ENCODE measurements at regions not wholly inside any gene's neighbourhood (a gene's known extent, or its start where the extent isn't known, plus 50 kb on each side); places are given as distances from the start of the nearest gene placed in this dataset.

DNA sequence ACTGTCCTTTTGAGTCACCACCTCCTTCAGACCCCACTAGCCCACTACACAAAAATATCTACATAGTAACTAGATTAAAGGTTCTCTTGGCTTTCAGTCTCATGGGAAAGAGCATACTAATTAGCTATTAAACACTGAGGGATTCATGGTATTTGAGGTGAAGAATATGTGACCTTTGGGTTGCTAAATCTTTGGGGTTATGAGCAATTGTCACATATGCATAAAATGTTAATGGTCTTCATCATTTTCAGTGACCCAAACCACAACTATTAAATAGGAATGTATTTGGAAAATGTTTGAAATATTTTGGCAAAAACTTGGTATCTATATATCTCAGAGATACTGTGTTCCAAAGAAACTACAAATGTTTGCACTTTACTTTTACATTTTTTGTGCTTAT, 365.1 kb downstream of the MAGEB5 start:
- DNase-seq, result no peak

DNA sequence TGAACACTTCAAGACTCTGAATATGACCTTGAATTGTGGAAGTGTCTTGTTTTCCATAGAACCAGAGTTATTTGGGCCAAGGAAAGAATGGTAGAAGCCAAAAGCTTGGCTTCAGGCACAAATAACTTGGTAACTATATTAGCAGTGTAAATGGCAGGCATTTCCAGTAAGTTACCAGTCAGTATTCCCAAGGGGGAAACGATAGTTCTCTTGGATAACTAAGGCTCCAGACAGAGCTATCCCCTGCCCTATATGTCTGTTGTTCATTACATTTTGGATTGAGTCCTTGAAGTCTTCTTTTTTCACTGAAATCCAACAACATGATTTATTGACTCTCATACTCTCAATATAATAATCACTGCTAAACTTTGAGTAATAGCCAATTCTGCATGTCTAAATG, 364.1 kb downstream of the MAGEB5 start:
- no peak for DNase-seq

DNA sequence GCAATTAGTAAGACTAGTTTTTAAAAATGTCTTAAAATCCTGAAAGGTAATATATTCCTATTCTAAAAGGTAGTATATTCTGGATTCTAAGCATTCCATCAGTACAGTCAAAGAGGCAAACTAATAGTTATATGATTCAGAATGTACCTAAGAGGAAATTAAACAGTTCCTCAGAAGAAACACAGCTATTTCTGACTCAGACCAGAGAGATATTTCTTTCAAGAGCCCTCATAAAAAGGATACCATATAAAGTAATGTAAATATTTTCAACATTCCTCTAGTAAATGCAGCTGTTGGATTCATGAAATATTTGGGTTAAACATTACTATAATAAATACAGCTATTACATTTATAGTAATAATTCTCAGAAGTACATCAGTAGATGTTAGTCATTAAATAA, 358.3 kb downstream of the MAGEB5 start:
- no peak for DNase-seq

DNA sequence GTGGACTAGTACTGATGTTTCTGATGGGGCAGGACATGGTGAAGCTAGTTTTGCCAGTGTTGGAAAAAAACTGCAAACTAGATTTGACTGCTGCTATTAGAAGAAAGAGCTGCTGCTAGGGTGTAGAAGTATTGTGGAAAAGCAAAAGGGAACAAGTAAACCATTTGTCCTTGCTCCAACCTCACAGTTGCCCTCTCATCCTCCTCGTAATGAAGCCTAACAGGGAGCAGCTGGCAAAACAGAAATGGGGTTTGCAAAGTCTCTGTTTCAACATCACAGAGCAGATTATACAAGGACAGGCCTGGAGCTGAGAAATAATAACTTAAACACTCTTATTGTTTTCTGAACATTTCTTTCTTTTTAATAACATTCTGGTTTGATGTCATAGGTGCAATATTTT, 346.2 kb downstream of the MAGEB5 start:
- DNase-seq, result peak; percentile 38

DNA sequence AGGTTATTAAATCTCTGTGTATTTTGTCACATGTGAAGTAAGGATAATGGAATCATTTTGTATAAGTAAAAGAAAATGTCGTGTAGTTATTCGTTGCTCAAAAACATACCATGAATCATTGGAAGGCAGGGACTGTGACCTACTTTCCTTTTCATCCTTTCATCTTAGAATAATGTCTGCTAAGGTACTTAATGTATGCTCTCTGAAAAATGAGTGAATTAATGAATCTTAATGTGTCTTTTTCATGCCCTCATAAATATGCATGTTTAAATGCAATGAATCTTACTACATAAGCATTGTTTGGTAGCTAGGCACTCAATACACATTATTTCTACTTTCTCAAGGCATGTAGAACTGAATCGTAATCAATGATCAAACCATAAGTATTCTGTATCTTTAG, 343.9 kb downstream of the MAGEB5 start:
- peak; percentile 25 for DNase-seq

DNA sequence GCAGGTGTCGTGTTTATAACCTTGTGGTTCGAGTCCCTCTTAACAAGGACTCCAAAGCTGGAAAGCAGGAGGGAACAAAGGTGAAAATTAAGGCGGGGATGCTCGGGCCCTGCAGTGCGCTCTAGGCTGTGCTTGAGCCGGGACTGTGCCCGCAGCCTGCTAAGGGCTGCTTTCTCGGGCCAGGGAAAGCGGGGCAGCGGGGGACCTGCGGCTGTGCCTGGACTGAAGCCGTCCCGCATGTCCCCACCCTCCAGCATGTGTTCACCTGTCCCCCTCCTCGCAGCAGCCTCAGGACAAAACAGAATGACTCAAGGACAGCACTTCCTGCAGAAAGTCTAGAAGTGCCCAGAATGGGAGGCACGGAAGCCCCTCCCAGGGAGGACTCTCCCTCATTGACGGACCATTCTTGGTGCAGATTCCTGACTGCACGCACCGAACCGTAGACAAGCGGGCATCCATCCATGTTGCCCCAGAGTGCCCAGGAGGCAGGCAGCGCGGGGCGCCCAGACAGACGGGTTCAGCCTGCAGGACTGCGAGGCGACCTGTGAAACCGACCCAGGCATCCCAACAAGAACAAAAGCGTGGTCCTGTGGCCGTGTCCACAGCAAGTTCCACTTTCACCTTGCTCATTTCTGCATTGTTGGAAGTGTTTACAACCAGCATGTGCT, 342.9 kb downstream of the MAGEB5 start:
- DNase-seq, result peak; percentile 85

DNA sequence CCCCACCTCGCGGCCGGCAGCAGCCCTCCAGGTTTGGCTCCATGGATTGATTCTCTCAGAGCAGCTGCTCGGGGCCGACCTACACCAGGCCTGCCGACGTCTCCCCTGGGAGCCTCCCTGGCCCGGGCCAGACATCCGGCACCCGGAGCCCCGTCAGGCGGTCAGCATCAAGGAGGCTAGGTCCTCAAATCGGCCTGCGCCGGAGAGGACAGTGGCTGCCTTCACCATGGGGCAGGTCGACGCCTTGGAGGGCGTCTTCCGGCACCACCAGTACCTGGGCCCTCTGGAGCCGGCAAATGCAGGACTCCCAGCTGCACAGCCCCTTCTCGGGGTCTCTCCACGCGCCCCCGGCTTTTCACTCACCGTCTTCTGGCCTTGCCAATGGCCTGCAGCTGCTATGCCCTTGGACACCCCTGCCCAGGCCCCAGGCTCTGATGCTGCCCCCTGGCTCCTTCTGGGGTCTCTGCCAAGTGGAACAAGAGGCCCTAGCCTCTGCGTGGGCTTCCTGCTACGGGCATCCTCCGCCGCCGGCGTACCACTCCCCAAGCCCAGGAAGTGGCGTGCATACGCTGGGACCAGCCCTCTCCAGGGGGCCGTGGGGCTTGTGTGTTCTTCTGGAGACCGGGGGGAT, 341.8 kb downstream of the MAGEB5 start:
- DNase-seq, result peak; percentile 84

DNA sequence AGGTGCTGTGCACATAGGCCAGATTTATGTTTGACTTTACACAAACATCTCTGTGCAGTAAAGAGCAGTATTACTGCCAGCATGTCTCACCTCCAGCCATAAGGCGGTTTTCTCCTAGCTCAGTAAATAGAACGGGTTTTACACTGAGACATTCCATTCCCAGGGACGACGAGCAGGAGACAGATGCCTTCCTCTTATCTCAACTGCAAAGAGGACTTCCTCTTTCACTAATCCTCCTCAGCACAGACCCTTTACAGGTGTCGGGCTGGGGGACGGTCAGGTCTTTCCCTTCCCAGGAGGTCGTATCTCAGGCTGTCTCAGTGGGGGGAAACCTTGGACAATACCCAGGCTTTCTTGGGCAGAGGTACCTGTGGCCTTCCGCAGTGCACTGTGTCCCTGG, 309.8 kb downstream of the MAGEB5 start:
- peak; percentile 49 for DNase-seq

DNA sequence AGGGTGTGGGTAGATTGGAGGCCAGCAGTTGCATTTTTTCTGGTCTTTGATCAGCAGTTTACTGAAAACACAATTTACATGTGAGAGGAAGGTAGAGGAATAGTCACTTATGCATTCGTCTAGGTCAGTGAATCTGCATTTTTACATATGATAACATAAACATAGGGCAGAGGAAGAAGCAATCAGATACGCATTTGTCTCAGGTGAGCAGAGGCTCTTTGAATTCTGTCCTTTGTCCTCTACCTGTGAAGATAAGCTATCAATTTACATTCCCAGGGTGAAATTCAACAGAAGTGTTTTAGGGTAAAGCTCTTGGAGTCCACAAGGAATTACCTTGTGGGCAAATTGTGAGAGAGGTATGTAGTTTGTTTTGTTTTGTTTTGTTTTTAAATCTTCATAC, 306.5 kb downstream of the MAGEB5 start:
- no peak for DNase-seq

DNA sequence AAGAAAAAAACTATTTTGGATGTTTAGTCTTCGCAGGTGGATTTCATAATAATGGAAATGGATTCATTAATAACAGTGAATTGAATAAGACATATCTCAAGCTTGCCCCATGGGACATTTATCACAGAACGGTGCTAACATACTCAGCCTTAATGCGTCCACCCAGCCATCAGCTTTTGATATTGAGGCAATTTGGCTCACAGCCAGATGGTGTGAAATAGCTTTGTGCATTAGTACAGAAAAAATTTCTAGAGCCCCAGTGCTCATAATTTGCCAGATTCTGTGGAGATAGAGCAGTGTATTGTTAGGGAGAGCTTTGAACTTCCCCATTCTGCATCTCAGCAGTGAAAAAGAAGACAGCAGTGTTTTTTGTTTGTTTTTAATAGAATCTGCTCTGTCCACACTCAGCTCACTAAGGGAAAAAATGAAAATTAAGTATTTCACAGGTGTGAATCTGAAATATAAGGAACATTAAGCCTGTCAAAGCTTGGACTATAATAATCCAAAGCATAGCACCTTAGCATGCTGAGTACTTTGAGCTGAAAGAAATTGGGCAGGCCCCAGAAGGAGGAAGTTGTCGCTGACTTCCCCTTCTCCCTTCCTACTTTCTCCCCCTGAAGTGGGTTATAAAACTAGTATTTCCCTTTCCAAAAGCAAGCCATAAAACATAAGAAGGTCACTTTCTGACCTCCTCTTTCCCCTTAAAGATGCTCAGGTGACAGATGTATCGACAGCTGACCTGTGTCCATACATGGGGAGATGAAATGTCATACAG, 295.8 kb downstream of the MAGEB5 start:
- no peak for DNase-seq

DNA sequence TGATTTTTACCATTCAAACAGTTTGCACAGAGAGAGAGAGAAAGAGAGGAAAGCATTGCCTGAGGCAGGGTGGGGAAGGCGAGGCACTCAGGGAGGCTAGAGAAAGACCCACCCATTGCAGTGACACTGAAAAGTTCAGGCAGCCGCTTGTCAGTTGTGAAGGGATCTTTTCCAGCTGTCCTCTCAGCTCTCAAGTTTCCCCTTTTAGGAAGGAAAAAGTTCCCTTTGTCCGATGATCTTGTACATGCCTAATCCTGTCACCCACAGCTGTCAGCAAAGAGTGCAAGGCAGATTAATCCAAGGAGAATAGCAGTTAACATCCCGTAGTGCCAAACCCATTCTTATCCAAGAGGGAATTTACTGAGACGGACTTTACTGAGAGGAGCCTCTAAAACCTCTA, 255.0 kb downstream of the MAGEB5 start:
- no peak for DNase-seq

DNA sequence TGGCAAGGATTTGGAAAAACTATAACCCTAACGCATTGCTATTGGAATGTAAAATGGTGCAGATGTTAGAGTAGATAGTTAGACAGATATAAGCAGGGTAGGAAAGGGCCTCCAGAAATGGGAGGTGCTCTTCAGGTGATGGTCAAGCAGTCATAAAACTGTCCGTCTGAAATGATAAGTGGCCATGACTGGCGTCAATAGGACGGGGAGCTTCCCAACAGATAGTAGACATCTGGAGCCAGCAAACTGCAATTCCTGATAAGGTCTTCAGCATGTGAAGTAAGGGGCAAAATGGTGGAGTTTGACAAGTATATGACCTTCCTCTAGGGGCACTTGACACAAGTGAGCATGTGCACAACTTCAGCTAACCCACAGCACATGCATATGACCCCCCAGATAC, 250.4 kb downstream of the MAGEB5 start:
- no peak for DNase-seq

DNA sequence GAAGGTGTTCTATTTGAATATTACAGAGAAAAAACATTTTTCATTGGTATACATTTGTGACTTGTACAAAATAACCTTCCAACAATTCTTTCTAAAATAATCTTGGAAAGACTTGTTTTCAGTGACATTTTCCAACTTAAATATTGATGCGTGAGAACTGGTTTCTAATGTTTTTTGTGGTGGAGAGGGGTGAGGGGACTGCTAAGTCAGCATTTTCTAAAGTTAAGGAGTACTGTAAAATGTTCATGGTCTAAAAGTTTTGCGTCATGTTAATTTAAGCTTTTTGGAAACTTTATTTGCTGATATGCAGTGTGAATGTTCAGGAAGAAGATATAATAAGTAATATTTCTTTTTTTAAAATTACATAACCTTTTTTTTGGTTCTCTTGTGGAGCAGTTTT, 229.3 kb downstream of the MAGEB5 start:
- DNase-seq, result no peak

DNA sequence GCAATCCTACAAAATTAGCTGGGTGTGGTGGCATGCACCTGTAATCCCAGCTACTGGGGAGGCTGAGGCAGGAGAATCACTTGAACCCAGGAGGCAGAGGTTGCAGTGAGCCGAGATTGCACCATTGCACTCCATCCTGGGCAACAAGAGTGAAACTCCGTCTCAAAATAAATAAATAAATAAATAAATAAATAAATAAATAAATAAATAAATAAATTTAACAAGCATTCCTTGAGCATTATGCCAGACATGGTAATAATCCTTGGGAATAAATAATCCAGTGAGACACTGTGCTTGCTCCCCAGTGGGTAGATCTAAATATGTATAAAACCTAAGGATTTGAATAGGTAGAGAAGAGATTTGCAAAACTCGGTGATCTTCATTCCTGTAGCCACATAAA, 228.4 kb downstream of the MAGEB5 start:
- peak; percentile 1 for DNase-seq

DNA sequence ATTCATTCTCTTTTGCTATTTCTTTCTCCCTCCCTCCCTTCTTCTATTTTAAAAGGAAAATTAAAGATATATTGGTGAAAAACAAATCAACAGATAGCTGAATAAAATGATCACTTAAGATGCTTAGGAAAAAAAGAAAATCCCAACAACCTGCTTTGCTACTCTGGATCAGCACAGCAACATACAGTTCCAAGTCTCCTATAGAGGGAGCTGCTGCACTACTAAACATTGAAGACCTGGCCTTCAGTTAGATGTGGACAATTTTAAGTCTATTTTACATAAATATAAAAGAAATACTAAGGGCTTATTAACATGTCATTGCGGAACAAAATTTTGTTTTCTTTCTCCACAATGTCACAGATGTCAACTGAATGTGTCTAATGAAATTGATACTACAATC, 226.4 kb downstream of the MAGEB5 start:
- peak; percentile 80 for DNase-seq

DNA sequence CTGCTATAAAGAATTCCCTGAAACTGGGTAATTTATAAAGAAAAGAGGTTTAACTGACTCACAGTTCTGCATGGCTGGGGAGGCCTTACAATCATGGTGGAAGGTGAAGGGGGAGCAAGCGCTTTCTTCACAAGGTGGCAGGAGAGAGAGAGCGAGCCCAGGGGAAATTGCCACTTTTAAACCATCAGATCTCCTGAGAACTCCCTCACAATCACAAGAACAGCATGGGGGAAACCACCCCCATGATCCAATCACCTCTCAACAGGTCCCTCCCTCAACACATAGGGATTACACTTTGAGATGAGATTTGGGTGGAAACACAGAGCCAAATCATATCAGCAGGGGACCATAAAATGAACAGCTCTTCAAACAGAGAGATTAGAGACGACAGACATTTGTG, 198.6 kb downstream of the MAGEB5 start:
- DNase-seq, result no peak

DNA sequence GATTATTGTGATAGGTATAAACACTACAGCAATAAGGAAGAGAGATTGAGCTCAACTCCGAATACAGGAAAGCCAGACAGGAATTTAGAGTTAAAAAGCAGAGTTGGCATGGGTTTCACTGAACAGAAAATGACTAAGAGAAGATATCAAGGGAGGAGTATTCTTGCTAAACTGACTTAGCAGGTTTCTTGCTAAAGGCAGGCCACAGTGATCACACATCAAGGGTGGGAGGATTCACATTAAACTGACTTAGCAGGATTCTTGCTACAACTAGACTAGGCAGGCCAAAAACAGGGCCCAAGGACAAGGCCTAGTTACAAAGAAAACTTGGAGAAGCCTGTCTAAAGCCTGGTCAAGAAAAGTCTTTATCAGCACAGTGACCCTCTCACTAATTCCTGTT, 195.1 kb downstream of the MAGEB5 start:
- DNase-seq, result peak; percentile 3

DNA sequence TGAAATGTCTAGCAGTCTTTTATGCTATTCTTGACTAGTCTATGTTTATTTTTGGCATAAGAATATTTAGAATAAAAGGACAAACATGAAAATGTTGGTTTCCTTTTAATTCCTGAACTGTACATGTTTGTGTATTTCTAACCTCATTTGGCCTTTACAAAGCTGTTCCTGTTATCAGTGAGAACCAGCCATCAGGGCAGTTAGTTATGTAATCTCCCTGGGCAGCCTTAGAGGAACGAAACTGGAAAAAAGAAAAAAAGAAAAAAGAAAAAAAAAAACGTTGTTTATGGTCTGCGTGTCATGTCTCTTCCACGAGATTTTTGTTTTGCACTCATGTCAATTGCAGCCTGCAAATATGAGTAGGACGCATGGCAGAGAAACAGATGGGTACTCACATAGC, 193.7 kb downstream of the MAGEB5 start:
- no peak for DNase-seq

DNA sequence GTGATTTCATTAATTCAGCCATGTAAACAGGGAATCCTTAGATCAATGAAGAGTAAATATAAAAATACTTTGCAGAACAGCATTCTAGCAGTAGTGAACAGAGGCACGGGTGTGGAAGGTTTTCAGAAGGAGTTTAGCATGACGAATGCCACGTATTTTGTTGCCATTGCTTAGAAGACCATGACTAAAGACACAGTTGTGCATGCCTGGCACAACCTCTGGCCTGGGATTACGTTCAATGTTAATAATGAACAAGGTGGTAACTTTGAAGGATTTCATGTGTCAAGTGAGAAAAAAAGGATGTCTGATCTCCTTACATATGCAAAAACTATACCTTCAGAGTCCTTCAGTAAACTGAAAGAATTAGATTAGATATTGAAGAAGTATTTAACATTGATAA, 171.9 kb downstream of the MAGEB5 start:
- DNase-seq, result no peak

DNA sequence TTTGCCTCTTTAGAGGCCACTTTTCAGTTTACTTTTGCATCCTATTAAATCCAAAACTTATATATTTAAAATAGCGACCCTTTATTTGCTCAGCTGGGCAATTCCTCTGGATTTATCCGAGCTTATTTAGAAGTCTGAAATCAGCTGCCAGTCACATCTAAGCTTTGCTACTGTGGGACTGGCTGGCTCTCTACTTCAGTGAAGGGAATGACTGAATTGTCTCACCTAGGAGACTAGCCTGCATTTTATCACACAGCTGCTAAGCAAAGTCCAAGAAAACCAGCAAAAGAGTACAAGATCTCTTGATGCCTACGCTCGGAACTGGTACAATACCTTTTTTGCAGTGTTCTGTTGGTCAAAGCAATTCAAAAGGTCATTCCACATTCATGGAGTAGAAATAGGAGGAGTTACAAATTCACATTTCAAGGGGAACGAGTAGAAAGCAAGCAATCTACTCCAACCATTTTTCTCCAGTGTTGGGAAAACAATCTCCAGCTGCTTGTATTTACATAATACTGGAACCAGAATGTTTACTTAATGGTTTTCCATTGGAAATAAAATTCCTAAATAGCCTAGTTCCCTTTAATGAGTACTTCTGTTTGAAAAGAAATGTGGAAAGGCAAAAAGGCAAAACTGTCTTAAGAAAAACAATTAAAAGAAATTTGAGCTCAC, 160.2 kb downstream of the MAGEB5 start:
- DNase-seq, result peak; percentile 65

DNA sequence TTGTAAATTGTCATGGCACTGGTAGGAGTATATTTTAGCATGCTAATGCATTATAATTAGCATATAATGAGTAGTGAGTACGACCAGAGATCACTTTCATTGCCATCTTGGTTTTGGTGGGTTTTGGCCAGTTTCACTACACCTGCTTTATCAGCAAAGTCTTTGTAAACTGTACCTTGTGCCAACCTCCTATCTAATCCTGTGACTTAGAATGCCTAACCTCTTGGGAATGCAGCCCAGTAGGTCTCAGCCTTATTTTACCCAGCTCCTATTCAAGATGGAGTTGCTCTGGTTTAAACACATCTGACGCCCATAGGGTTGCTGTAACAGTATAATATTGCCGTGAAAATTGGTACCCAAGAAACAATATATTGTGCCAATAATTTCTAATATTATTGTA, 159.4 kb downstream of the MAGEB5 start:
- no peak for DNase-seq

DNA sequence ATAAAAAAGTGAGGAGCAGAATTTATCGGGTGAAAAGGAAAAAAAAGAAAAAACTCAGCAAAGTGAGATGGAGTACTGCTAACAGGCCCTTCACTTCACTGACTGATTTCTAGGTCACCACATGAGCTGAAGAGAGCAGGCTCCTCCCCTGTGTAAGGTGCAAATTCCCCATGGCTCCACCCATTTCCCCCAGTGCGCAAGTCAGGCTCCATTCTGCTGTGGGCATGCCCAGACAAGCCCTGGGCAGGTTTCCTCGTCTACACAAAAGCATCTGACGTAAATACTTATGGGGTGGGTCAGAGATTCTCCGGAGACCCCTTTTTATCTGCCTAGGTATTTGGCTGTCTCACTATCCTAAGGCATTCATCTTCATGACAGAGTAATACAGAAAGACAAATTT, 157.9 kb downstream of the MAGEB5 start:
- peak; percentile 8 for DNase-seq

DNA sequence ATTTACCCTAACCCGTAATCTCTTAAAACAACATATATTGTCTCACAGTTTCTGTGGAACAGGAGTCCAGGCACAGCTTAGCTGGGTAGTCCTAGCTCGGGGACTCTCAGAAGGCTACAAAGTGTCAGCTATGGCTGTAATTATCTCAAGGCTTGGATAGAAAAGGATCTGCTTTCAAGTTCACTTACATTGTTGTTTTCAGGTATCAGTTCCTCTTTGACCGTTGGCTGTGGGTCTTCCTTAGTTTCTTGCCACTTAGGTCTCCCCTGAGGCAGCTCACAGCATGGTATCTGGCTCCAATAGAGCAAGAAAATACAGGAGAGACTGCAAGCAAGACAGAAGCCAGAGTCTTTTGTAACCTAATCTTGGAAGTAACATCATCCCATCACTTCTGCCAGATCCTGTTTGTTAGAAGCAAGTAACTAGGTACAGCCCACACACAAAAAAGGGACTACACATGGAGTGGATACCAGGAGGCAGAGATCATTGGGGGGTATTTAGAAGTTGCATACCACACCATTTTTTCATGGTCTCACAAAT, 137.0 kb downstream of the MAGEB5 start:
- no peak for DNase-seq

DNA sequence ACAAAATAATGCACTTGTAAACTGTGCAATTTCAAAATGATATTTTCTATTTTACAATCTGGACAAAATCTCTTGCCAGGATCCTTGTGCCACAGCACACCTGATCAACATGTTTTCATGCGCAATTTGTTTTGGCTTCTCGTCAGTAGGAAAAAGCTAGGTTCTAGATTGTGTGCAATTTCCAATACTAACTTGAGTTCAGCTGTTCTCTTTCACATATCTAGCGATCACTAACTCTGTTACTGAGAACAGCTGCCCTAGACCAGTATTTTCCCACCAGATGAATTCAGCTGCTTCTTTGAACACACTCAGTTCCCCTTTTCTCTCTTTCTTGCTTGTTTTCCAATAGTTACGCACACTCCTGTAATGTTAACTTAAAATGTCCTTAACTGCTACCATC, 131.2 kb downstream of the MAGEB5 start:
- DNase-seq, result no peak
